Osteoblast (primary cell): ENCODE measurements at regions not wholly inside any gene's neighbourhood (a gene's known extent, or its start where the extent isn't known, plus 50 kb on each side); places are given as distances from the start of the nearest gene placed in this dataset.

Experiments used
- DNase-seq: peaks from one replicate; pipeline ENCODE4 v3.0.0; 2011; ENCODE audit warnings: low spot score, mixed read lengths; ENCODE audit not compliant: insufficient read length; ENCODE audit errors: missing footprints
- H2AFZ ChIP-seq: 2 replicates; pipeline ENCODE4 v1.6.0; 2011; ENCODE audit warnings: mild to moderate bottlenecking, low read length
- H3K27ac ChIP-seq: 2 replicates; pipeline ENCODE4 v1.5.1; 2011; ENCODE audit warnings: mild to moderate bottlenecking, low read depth, low read length, moderate library complexity
- H3K27me3 ChIP-seq: 2 replicates; pipeline ENCODE4 v1.6.0; 2012; ENCODE audit warnings: mild to moderate bottlenecking, control low read depth, inconsistent platforms, low read length, moderate library complexity; ENCODE audit not compliant: insufficient read depth
- H3K36me3 ChIP-seq: 2 replicates; pipeline ENCODE4 v1.5.1; 2011; ENCODE audit warnings: mild to moderate bottlenecking, low read length, control low read depth, moderate library complexity; ENCODE audit not compliant: insufficient read depth
- H3K4me1 ChIP-seq: 2 replicates; pipeline ENCODE4 v1.5.1; 2011; ENCODE audit warnings: mild to moderate bottlenecking, low read length, control low read depth, moderate library complexity; ENCODE audit not compliant: insufficient read depth
- H3K4me2 ChIP-seq: 2 replicates; pipeline ENCODE4 v1.6.0; 2011; ENCODE audit warnings: mild to moderate bottlenecking, low read length; ENCODE audit not compliant: insufficient read depth
- H3K4me3 ChIP-seq: fragments of 200-600 bp; sonication (generic); 3 replicates; pipeline ENCODE4 v1.5.1; 2012; ENCODE audit warnings: mild to moderate bottlenecking, low read length, inconsistent platforms; ENCODE audit not compliant: insufficient read depth
- H3K79me2 ChIP-seq: 2 replicates; pipeline ENCODE4 v1.6.0; 2012; ENCODE audit warnings: mild to moderate bottlenecking, low read length, control low read depth, inconsistent platforms; ENCODE audit not compliant: insufficient read depth
- H3K9me3 ChIP-seq: 2 replicates; pipeline ENCODE4 v1.5.1; 2011; ENCODE audit warnings: low read depth, low read length, control low read depth
- H4K20me1 ChIP-seq: 2 replicates; pipeline ENCODE4 v1.6.0; 2012; ENCODE audit warnings: mild to moderate bottlenecking, low read length, control low read depth; ENCODE audit not compliant: insufficient read depth
- CTCF ChIP-seq: IDR thresholded peaks from 2 replicates; pipeline ENCODE4 v1.5.1; 2011; ENCODE audit warnings: mild to moderate bottlenecking, low read depth, low read length, moderate library complexity; ENCODE audit errors: extremely low read depth

GRCh38 chr3:193884027-193884426 is 251.9 kb upstream of the HES1 start:
- Histone ChIP-seq H3K36me3 (no peaks in the 10 kb centered on the region), H4K20me1 (no peaks in the 10 kb centered on the region), H3K4me3 (no peak overlapping the region), H3K4me1 (peaks cover 5% of the 10 kb centered on the region), H3K27me3 (peaks cover 18% of the 10 kb centered on the region), H3K27ac (no peak overlapping the region), H3K9me3 (no peaks in the 10 kb centered on the region), H3K79me2 (no peaks in the 10 kb centered on the region), H2AFZ (no peak overlapping the region), H3K4me2 (peak overlapping the region; percentile 33)
- no peak for DNase-seq
- TF ChIP-seq CTCF, result no peak

- TF ChIP-seq CTCF, result no peak
- Histone ChIP-seq H2AFZ (no peak overlapping the region), H3K27me3 (peaks cover 11% of the 10 kb centered on the region), H3K4me3 (no peak overlapping the region), H4K20me1 (no peaks in the 10 kb centered on the region), H3K4me2 (no peak overlapping the region), H3K4me1 (peaks cover 5% of the 10 kb centered on the region), H3K36me3 (no peaks in the 10 kb centered on the region), H3K9me3 (no peaks in the 10 kb centered on the region), H3K27ac (no peak overlapping the region), H3K79me2 (no peaks in the 10 kb centered on the region)
- no peak for DNase-seq
Observed at GRCh38 chr3:193884652-193885051, 251.3 kb upstream of the HES1 start.

- DNase-seq, result no peak
- H3K36me3 ChIP-seq, result no peaks in the 10 kb centered on the region
- peaks cover 5% of the 10 kb centered on the region for H3K4me1 ChIP-seq
- no peak overlapping the region for H3K4me2 ChIP-seq
- peaks cover 6% of the 10 kb centered on the region for H3K27me3 ChIP-seq
- no peaks in the 10 kb centered on the region for H3K9me3 ChIP-seq
- H2AFZ ChIP-seq, result no peak overlapping the region
- H3K27ac ChIP-seq, result no peak overlapping the region
- TF ChIP-seq CTCF, result no peak
- no peaks in the 10 kb centered on the region for H4K20me1 ChIP-seq
- no peaks in the 10 kb centered on the region for H3K79me2 ChIP-seq
- no peak overlapping the region for H3K4me3 ChIP-seq
Observed at GRCh38 chr3:193885832-193886231, 250.1 kb upstream of the HES1 start.

- no peaks in the 10 kb centered on the region for H3K79me2 ChIP-seq
- H3K27ac ChIP-seq, result no peak overlapping the region
- DNase-seq, result no peak
- no peak overlapping the region for H2AFZ ChIP-seq
- H3K36me3 ChIP-seq, result no peaks in the 10 kb centered on the region
- no peaks in the 10 kb centered on the region for H3K9me3 ChIP-seq
- H3K27me3 ChIP-seq, result peaks cover 2% of the 10 kb centered on the region
- no peak overlapping the region for H3K4me2 ChIP-seq
- H3K4me3 ChIP-seq, result no peak overlapping the region
- no peaks in the 10 kb centered on the region for H4K20me1 ChIP-seq
- TF ChIP-seq CTCF, result no peak
- H3K4me1 ChIP-seq, result no peaks in the 10 kb centered on the region
Observed at GRCh38 chr3:193890016-193890897, 245.7 kb upstream of the HES1 start.
